ENCODE measurements at regions not wholly inside any gene's neighbourhood (a gene's known extent, or its start where the extent isn't known, plus 50 kb on each side); places are given as distances from the start of the nearest gene placed in this dataset.

GRCh38 chr2:173782681-173783080 is 182.5 kb downstream of the SP3 start:
- no peak for TF ChIP-seq POLR2AphosphoS5 (IDR thresholded peaks at IDR 0.05)
- TF ChIP-seq EP300 (IDR thresholded peaks at IDR 0.05), result no peak
- TF ChIP-seq CTCF (IDR thresholded peaks at IDR 0.05), result no peak
- no peak for TF ChIP-seq POLR2A (IDR thresholded peaks at IDR 0.05)

Data from gastroesophageal sphincter (tissue), 3 donors.